Left cardiac atrium (tissue), 4 donors: ENCODE measurements at regions not wholly inside any gene's neighbourhood (a gene's known extent, or its start where the extent isn't known, plus 50 kb on each side); places are given as distances from the start of the nearest gene placed in this dataset.

ENCODE experiments used
- ATAC-seq, 2 donors: fragments of 200-7000 bp; cut with Tn5 transposase; one replicate each; pipeline ENCODE4 v1.9.1; 2020; ENCODE audit warnings: mild to moderate bottlenecking in 2 of 2, moderate library complexity in 2 of 2
- DNase-seq: peaks from one replicate; pipeline ENCODE4 v3.0.0-alpha.2; 2020
- intact Hi-C, 2 donors: fragments of 100-400 bp; cut with DNase I; formaldehyde crosslinking; loops; one replicate each; pipeline versions ENCODE4 v1.14.1 to v1.15.1; 2022 to 2023
- donor health status: DM: no; HTN: yes; CAD: no.
- donor health status: DM: no; HTN: yes; CAD: no; lungs with severe emphysema.
- donor health status: DM: yes; HTN: yes; CAD: no.
- donor health status: Dilated cardiomyopathy.

GRCh38 chr12:87756721-87757120 lies 272.5 kb downstream of the C12orf50 start:
- DNase-seq: no peak
- ATAC-seq: no peak
- intact Hi-C loops: no loop called here

- DNase-seq: no peak
- intact Hi-C loops: no loop called here
- no peak for ATAC-seq
These were observed 273.1 kb downstream of the C12orf50 start for GRCh38 chr12:87756111-87756510.

GRCh38 chr12:87728931-87729593 lies 300.1 kb downstream of the C12orf50 start:
- no peak for ATAC-seq
- no peak for DNase-seq

GRCh38 chr12:87720967-87721366 lies 308.2 kb downstream of the C12orf50 start:
- no peak for ATAC-seq
- intact Hi-C loops: no loop called here
- DNase-seq: no peak

More at GRCh38 chr12:87728931-87729593, 300.1 kb downstream of the C12orf50 start:
- intact Hi-C loops: no loop called here

GRCh38 chr12:87704374-87704773 lies 324.8 kb downstream of the C12orf50 start:
- intact Hi-C loops: no loop called here
- no peak for ATAC-seq
- no peak for DNase-seq

GRCh38 chr12:87690236-87690810 lies 338.9 kb downstream of the C12orf50 start:
- ATAC-seq (no peak), DNase-seq (no peak)
- intact Hi-C loops: no loop called here

GRCh38 chr12:87689196-87689595 lies 340.0 kb downstream of the C12orf50 start:
- DNase-seq (no peak), ATAC-seq (peak in 1 of 2 donors; percentile 67)
- intact Hi-C loops: no loop called here

- DNase-seq: peak; percentile 16
- intact Hi-C loops: no loop called here
- ATAC-seq: peak in 1 of 2 donors; percentile 80
These were observed 341.8 kb downstream of the C12orf50 start for GRCh38 chr12:87687362-87687761.

- intact Hi-C loops: no loop called here
- no peak for ATAC-seq
These were observed 343.5 kb downstream of the C12orf50 start for GRCh38 chr12:87685696-87686095.

GRCh38 chr12:87679251-87679650 lies 349.9 kb downstream of the C12orf50 start:
- ATAC-seq (no peak), DNase-seq (no peak)
- intact Hi-C loops: no loop called here

More at GRCh38 chr12:87685696-87686095, 343.5 kb downstream of the C12orf50 start:
- no peak for DNase-seq

GRCh38 chr12:87678453-87678852 lies 350.7 kb downstream of the C12orf50 start:
- intact Hi-C loops: no loop called here
- ATAC-seq (no peak), DNase-seq (no peak)

GRCh38 chr12:87676731-87677130 lies 352.5 kb downstream of the C12orf50 start:
- intact Hi-C loops: no loop called here
- DNase-seq (no peak), ATAC-seq (no peak)

- intact Hi-C loops: no loop called here
- DNase-seq: no peak
- ATAC-seq: no peak
These were observed 357.4 kb downstream of the C12orf50 start for GRCh38 chr12:87671757-87672156.

GRCh38 chr12:87670448-87670847 lies 358.8 kb downstream of the C12orf50 start:
- DNase-seq (no peak), ATAC-seq (no peak)
- intact Hi-C loops: no loop called here

GRCh38 chr12:87667378-87667777 lies 361.8 kb downstream of the C12orf50 start:
- intact Hi-C loops: no loop called here
- ATAC-seq (peak in 1 of 2 donors; percentile 55), DNase-seq (no peak)

- ATAC-seq (peak in 1 of 2 donors; percentile 61), DNase-seq (no peak)
- intact Hi-C loops: no loop called here
These were observed 367.3 kb downstream of the C12orf50 start for GRCh38 chr12:87661786-87662377.

- intact Hi-C loops: no loop called here
- no peak for DNase-seq
- ATAC-seq: peak in 1 of 2 donors; percentile 24
These were observed 368.0 kb downstream of the C12orf50 start for GRCh38 chr12:87660987-87661774.

- ATAC-seq (no peak), DNase-seq (no peak)
- intact Hi-C loops: no loop called here
These were observed 368.9 kb downstream of the C12orf50 start for GRCh38 chr12:87660291-87660690.

GRCh38 chr12:87656311-87656710 lies 372.9 kb downstream of the C12orf50 start:
- ATAC-seq: no peak
- DNase-seq: no peak
- intact Hi-C loops: no loop called here
